Peyer's patch (tissue), 4 donors: ENCODE measurements at regions not wholly inside any gene's neighbourhood (a gene's known extent, or its start where the extent isn't known, plus 50 kb on each side); places are given as distances from the start of the nearest gene placed in this dataset.

Experiments used
- DNase-seq, 3 donors: peaks; one replicate each; pipeline ENCODE4 v3.0.0-alpha.2; 2017 to 2019
- H3K27ac ChIP-seq, 4 donors: fragments of 200-600 bp; sonication (generic); one replicate each; pipeline ENCODE4 v1.5.1; 2016 to 2019
- H3K27me3 ChIP-seq, 2 donors: fragments of 200-600 bp; sonication (generic); one replicate each; pipeline ENCODE4 v1.5.1; 2019
- H3K36me3 ChIP-seq, 3 donors: fragments of 200-600 bp; sonication (generic); one replicate each; pipeline ENCODE4 v1.5.1; 2016 to 2019
- H3K4me1 ChIP-seq, 4 donors: fragments of 200-600 bp; sonication (generic); one replicate each; pipeline ENCODE4 v1.5.1; 2016 to 2019
- H3K4me3 ChIP-seq, 4 donors: fragments of 200-600 bp; sonication (generic); 1 replicate in 3 of 4; 2 replicates in 1 of 4; pipeline ENCODE4 v1.5.1; 2016 to 2019; ENCODE audit warnings: mild to moderate bottlenecking in 1 of 4
- H3K9me3 ChIP-seq, 4 donors: fragments of 200-600 bp; sonication (generic); one replicate each; pipeline ENCODE4 v1.5.1; 2016 to 2019; ENCODE audit warnings: mild to moderate bottlenecking in 1 of 4
- POLR2A ChIP-seq, 2 donors: fragments of 450-650 bp; IDR thresholded peaks; one replicate each; pipeline ENCODE4 v1.5.1; 2017; ENCODE audit warnings: antibody characterized with exemption in 2 of 2, mild to moderate bottlenecking in 2 of 2, moderate library complexity in 2 of 2
- TF ChIP-seq, protein P1 (sequence below), 6 experiments: fragments of 450-650 bp in 4 of 6; fragments of 200-600 bp in 2 of 6; sonication (generic) in 1 of 6; IDR thresholded peaks; one replicate each; pipeline ENCODE4 v1.5.1; 2017 to 2019; ENCODE audit warnings: antibody characterized with exemption in 6 of 6, mild to moderate bottlenecking in 3 of 6, moderate library complexity in 1 of 6

DNA sequence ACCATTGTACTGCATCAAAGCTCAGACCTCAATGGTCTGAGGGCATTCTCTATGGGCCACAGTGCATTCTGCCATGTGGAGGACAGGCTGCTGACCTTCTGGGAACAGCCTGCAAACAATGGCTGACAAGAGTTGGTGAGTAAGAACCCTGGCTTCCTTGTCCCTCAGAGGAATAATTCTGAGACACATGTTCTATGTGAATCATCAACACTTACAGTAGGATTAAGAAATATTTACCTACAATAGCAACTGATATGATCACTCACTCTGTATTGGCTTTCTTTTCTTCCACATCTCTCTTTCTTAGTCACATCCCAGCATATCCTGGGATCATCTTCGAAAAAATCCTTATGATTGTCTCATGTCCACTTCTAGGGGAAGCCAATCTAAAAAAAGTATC lies 306.5 kb upstream of the ITGA1 start:
- Histone ChIP-seq H3K4me3 (no peak overlapping the region), H3K4me1 (no peaks in the 10 kb centered on the region), H3K27me3 (no peaks in the 10 kb centered on the region), H3K9me3 (no peaks in the 10 kb centered on the region), H3K27ac (no peak overlapping the region), H3K36me3 (no peaks in the 10 kb centered on the region)
- DNase-seq = no peak
- TF ChIP-seq, protein P1, sequence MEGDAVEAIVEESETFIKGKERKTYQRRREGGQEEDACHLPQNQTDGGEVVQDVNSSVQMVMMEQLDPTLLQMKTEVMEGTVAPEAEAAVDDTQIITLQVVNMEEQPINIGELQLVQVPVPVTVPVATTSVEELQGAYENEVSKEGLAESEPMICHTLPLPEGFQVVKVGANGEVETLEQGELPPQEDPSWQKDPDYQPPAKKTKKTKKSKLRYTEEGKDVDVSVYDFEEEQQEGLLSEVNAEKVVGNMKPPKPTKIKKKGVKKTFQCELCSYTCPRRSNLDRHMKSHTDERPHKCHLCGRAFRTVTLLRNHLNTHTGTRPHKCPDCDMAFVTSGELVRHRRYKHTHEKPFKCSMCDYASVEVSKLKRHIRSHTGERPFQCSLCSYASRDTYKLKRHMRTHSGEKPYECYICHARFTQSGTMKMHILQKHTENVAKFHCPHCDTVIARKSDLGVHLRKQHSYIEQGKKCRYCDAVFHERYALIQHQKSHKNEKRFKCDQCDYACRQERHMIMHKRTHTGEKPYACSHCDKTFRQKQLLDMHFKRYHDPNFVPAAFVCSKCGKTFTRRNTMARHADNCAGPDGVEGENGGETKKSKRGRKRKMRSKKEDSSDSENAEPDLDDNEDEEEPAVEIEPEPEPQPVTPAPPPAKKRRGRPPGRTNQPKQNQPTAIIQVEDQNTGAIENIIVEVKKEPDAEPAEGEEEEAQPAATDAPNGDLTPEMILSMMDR (IDR thresholded peaks at IDR 0.05) = no peak
- no peak for TF ChIP-seq POLR2A (IDR thresholded peaks at IDR 0.05)

DNA sequence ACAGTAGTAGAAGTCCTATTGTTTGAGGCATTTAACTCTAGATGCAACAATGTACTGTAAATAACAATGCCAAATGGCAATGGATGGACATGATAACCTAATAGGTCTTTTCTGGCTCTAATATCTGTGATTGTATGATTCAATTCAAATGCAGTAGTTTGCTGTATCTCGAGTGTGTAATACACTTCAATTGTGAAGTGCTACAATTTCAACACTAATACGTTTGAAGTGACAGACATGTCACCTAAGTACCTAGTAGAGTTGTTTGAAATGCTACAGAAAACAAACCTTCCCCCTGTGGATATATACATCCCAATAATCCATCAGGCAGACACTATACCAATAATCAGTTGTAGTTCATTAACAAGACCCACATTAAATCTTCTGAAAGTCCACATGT lies 305.9 kb upstream of the ITGA1 start:
- Histone ChIP-seq H3K27ac (no peak overlapping the region), H3K36me3 (no peaks in the 10 kb centered on the region), H3K4me1 (no peaks in the 10 kb centered on the region), H3K27me3 (no peaks in the 10 kb centered on the region), H3K9me3 (no peaks in the 10 kb centered on the region), H3K4me3 (no peak overlapping the region)
- TF ChIP-seq POLR2A (IDR thresholded peaks at IDR 0.05) = no peak
- TF ChIP-seq, protein P1 (IDR thresholded peaks at IDR 0.05) = no peak
- no peak for DNase-seq

DNA sequence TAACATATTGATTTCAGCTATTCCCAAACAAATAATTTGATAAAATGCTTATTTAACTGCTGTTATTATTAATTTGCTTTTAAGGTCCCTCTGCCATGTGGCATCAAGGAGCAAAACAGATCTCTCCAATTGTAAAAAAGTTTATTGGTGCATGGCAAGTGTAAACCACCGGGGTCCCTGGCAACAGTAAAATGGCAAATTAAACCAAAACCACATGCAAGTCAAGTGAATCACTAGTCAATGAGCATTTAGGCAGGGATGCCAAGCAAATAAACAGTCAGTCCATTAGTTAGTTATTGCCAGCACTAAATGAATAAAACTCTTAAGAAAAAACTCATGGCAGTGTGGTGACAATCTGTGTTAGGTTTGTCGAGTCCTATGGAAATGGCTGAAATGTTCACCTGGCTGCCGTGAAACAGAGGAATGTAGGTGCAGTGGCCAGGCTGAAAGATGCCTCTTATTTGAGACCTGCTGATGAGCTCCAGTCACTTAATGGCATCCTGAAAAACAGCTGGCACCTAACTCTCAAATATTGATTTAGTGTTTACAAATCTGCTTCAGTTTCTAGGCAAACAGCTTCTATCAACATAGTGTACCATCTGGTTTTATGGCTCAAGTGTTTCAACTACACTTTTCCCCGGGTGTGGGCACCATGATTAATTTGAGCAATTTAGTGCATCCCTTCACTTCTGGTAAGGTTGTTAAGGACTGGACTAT lies 296.5 kb upstream of the ITGA1 start:
- Histone ChIP-seq H3K4me3 (no peak overlapping the region), H3K27me3 (no peaks in the 10 kb centered on the region), H3K36me3 (no peaks in the 10 kb centered on the region), H3K9me3 (no peaks in the 10 kb centered on the region), H3K4me1 (no peaks in the 10 kb centered on the region), H3K27ac (no peak overlapping the region)
- no peak for TF ChIP-seq POLR2A (IDR thresholded peaks at IDR 0.05)
- TF ChIP-seq, protein P1 (IDR thresholded peaks at IDR 0.05) = no peak
- no peak for DNase-seq

DNA sequence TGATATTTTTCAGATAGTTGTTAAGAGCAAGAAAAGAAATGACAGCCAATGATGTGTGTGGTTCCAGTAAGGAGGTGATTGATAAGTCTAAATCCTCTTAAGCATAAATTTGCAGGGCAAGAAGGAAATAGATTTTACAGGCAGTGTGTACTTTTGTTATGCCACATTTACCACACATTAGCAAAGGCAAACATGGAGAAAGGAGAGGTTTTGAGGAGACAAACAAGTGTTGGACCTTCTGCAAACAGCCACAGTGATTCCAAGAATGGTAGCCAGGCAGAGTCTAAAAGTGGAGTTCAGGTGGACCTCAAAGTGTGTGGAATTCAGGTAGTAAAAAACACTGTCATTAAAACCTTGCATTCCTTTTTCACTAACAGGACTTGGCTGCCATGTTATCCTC lies 295.9 kb upstream of the ITGA1 start:
- H3K27ac ChIP-seq = no peak overlapping the region
- no peak for TF ChIP-seq POLR2A (IDR thresholded peaks at IDR 0.05)
- TF ChIP-seq, protein P1 (IDR thresholded peaks at IDR 0.05) = no peak
- no peaks in the 10 kb centered on the region for H3K36me3 ChIP-seq
- no peaks in the 10 kb centered on the region for H3K4me1 ChIP-seq
- DNase-seq = no peak
- no peak overlapping the region for H3K4me3 ChIP-seq
- no peaks in the 10 kb centered on the region for H3K9me3 ChIP-seq
- no peaks in the 10 kb centered on the region for H3K27me3 ChIP-seq

DNA sequence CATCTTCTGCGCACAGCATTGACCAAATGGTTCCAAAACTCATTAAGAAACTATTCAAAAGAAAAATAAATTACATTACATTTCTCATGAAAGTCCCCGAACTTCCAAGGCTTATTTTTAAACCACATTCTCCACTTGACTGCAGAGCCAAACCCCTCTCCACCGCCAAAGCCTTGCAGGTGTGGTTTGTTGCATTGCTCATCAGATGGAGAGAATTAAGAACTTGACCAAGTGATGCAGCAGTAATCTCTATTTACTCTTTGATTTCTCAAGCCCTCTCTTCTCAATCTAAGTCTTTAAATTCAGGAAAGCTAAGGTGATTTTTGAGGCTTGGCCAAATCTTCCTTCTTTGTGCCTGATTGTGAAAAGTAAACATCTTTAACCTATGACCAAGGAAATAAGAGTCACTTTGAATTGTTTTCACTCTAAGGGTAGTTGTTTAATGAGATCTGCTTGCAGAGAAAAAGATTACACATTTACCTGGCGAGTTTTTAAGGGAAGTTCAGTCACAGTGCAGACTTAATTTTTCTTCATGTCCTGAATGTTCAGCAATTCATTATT lies 290.5 kb upstream of the ITGA1 start:
- DNase-seq = no peak
- no peak overlapping the region for H3K27ac ChIP-seq
- no peak overlapping the region for H3K4me3 ChIP-seq
- no peaks in the 10 kb centered on the region for H3K9me3 ChIP-seq
- H3K36me3 ChIP-seq = no peaks in the 10 kb centered on the region
- TF ChIP-seq, protein P1 (IDR thresholded peaks at IDR 0.05) = no peak
- TF ChIP-seq POLR2A (IDR thresholded peaks at IDR 0.05) = no peak
- no peaks in the 10 kb centered on the region for H3K27me3 ChIP-seq
- H3K4me1 ChIP-seq = no peaks in the 10 kb centered on the region
